Endodermal cell (in vitro differentiated cells): ENCODE measurements at regions not wholly inside any gene's neighbourhood (a gene's known extent, or its start where the extent isn't known, plus 50 kb on each side); places are given as distances from the start of the nearest gene placed in this dataset.

ENCODE experiments used
- DNase-seq: peaks from one replicate; pipeline ENCODE4 v3.0.0-alpha.2; 2017
- H3K27ac ChIP-seq: 2 replicates; pipeline ENCODE4 v1.5.1; 2013; ENCODE audit warnings: mild to moderate bottlenecking, low read depth, low read length, moderate library complexity
- H3K27me3 ChIP-seq: 2 replicates; pipeline ENCODE4 v1.6.1; 2013; ENCODE audit warnings: mild to moderate bottlenecking, low read length, moderate library complexity; ENCODE audit not compliant: insufficient read depth, control insufficient read depth, poor library complexity, severe bottlenecking
- H3K36me3 ChIP-seq: 2 replicates; pipeline ENCODE4 v1.7.0; 2013; ENCODE audit warnings: mild to moderate bottlenecking, low read length, moderate library complexity; ENCODE audit not compliant: control insufficient read depth, insufficient read depth
- H3K4me1 ChIP-seq: one replicate; pipeline ENCODE4 v1.7.0; 2013; ENCODE audit warnings: low read length; ENCODE audit not compliant: control insufficient read depth, insufficient read depth
- H3K4me3 ChIP-seq: 2 replicates; pipeline ENCODE4 v1.5.1; 2013; ENCODE audit warnings: mild to moderate bottlenecking, low read length, moderate library complexity
- H3K9ac ChIP-seq: 2 replicates; pipeline ENCODE4 v1.6.1; 2013; ENCODE audit warnings: mild to moderate bottlenecking, low read length, moderate library complexity; ENCODE audit not compliant: poor library complexity, severe bottlenecking; ENCODE audit errors: extremely low read depth
- H3K9me3 ChIP-seq: 2 replicates; pipeline ENCODE4 v1.6.1; 2013; ENCODE audit warnings: mild to moderate bottlenecking, low read length, moderate library complexity; ENCODE audit not compliant: control insufficient read depth
- H3K27ac Mint-ChIP-seq: 2 replicates; pipeline ENCODE4 v1.8.0; 2020; ENCODE audit warnings: mixed read lengths
- H3K27me3 Mint-ChIP-seq: 2 replicates; pipeline ENCODE4 v1.8.0; 2021; ENCODE audit warnings: mild to moderate bottlenecking, mixed read lengths; ENCODE audit not compliant: insufficient read depth
- H3K36me3 Mint-ChIP-seq: 2 replicates; pipeline ENCODE4 v1.8.0; 2020; ENCODE audit warnings: low read depth, mixed read lengths
- H3K4me1 Mint-ChIP-seq: 2 replicates; pipeline ENCODE4 v1.8.0; 2020; ENCODE audit warnings: mixed read lengths
- H3K4me3 Mint-ChIP-seq: 2 replicates; pipeline ENCODE4 v1.8.0; 2020; ENCODE audit warnings: mild to moderate bottlenecking, moderate library complexity, mixed read lengths
- H3K9me3 Mint-ChIP-seq: 2 replicates; pipeline ENCODE4 v1.8.0; 2020; ENCODE audit warnings: mild to moderate bottlenecking, mixed read lengths
- WGBS, 2 experiments: methylation state at CpG; one replicate each; pipeline versions ENCODE4 v1.1.5 to v1.1.7; 2013; ENCODE audit warnings: missing lambda C conversion rate in 2 of 2, mixed read lengths in 1 of 2; ENCODE audit not compliant: insufficient coverage in 1 of 2, insufficient read length in 1 of 2; 5-methylcytosine and 5-hydroxymethylcytosine counted together
- TF ChIP-seq, protein P1 (sequence below): fragments of 200-600 bp; sonication (generic); conservative IDR thresholded peaks from 2 replicates; pipeline ENCODE4 v1.5.0; 2021; ENCODE audit warnings: antibody characterized with exemption, mild to moderate bottlenecking

GRCh38 chr4:160257318-160257717 lies 1154.4 kb downstream of the RAPGEF2 start:
- WGBS, 2 experiments = 95 to 100% methylated on average over 1 to 2 of the region's 2 CpGs
- Histone ChIP-seq H3K9me3 (no peaks in the 10 kb centered on the region), H3K27me3 (no peaks in the 10 kb centered on the region), H3K9ac (no peak overlapping the region), H3K36me3 (no peaks in the 10 kb centered on the region), H3K27ac (no peak overlapping the region), H3K4me3 (no peak overlapping the region), H3K4me1 (no peaks in the 10 kb centered on the region)
- TF ChIP-seq, protein P1, sequence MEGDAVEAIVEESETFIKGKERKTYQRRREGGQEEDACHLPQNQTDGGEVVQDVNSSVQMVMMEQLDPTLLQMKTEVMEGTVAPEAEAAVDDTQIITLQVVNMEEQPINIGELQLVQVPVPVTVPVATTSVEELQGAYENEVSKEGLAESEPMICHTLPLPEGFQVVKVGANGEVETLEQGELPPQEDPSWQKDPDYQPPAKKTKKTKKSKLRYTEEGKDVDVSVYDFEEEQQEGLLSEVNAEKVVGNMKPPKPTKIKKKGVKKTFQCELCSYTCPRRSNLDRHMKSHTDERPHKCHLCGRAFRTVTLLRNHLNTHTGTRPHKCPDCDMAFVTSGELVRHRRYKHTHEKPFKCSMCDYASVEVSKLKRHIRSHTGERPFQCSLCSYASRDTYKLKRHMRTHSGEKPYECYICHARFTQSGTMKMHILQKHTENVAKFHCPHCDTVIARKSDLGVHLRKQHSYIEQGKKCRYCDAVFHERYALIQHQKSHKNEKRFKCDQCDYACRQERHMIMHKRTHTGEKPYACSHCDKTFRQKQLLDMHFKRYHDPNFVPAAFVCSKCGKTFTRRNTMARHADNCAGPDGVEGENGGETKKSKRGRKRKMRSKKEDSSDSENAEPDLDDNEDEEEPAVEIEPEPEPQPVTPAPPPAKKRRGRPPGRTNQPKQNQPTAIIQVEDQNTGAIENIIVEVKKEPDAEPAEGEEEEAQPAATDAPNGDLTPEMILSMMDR = no peak
- H3K27ac Mint-ChIP-seq = no peak overlapping the region
- no peaks in the 10 kb centered on the region for H3K27me3 Mint-ChIP-seq
- H3K4me3 Mint-ChIP-seq = no peak overlapping the region
- H3K4me1 Mint-ChIP-seq = peaks cover 3% of the 10 kb centered on the region
- H3K9me3 Mint-ChIP-seq = peaks cover 5% of the 10 kb centered on the region
- no peak for DNase-seq
- H3K36me3 Mint-ChIP-seq = no peaks in the 10 kb centered on the region

GRCh38 chr4:160265014-160265413 lies 1162.1 kb downstream of the RAPGEF2 start:
- Histone ChIP-seq H3K27me3 (no peaks in the 10 kb centered on the region), H3K9ac (no peak overlapping the region), H3K4me3 (no peak overlapping the region), H3K27ac (no peak overlapping the region), H3K36me3 (no peaks in the 10 kb centered on the region), H3K4me1 (no peaks in the 10 kb centered on the region), H3K9me3 (no peaks in the 10 kb centered on the region)
- H3K36me3 Mint-ChIP-seq = no peaks in the 10 kb centered on the region
- no peak for DNase-seq
- no peak overlapping the region for H3K27ac Mint-ChIP-seq
- no peaks in the 10 kb centered on the region for H3K4me1 Mint-ChIP-seq
- WGBS, 2 experiments = 80 to 88% methylated on average over 1 of the region's 1 CpG
- H3K27me3 Mint-ChIP-seq = no peaks in the 10 kb centered on the region
- no peak overlapping the region for H3K4me3 Mint-ChIP-seq
- H3K9me3 Mint-ChIP-seq = peaks cover 6% of the 10 kb centered on the region
- TF ChIP-seq, protein P1 = no peak

DNA sequence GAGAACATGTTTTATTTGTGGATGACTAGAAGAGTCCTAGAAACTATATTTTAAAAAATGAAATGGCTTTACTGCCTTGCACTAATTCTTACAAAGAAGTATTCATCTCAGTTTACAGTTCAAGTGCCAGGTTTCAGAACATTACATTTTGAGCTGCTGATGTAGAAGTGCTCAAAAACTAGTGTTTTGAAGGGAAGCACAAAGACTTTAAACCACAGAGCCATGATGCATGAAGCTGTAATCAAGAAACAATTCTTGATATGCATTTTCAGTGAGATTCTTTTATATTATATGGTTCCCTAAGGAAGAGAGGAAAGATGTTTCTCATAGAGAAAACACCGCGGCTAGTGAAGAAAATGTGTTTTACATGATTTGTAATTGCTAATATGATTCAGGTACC lies 1163.0 kb downstream of the RAPGEF2 start:
- H3K27ac ChIP-seq = no peak overlapping the region
- 92 to 95% methylated on average over 2 of the region's 2 CpGs for WGBS, 2 experiments
- TF ChIP-seq, protein P1 = no peak
- peaks cover 1% of the 10 kb centered on the region for H3K9me3 ChIP-seq
- Mint-ChIP-seq H3K36me3 (no peaks in the 10 kb centered on the region), H3K4me1 (no peaks in the 10 kb centered on the region), H3K4me3 (no peak overlapping the region), H3K27me3 (no peaks in the 10 kb centered on the region), H3K27ac (no peak overlapping the region), H3K9me3 (peaks cover 11% of the 10 kb centered on the region)
- no peak overlapping the region for H3K9ac ChIP-seq
- no peaks in the 10 kb centered on the region for H3K4me1 ChIP-seq
- H3K36me3 ChIP-seq = no peaks in the 10 kb centered on the region
- no peak for DNase-seq
- H3K4me3 ChIP-seq = no peak overlapping the region
- H3K27me3 ChIP-seq = no peaks in the 10 kb centered on the region
